Neural cell (in vitro differentiated cells): ENCODE measurements at regions not wholly inside any gene's neighbourhood (a gene's known extent, or its start where the extent isn't known, plus 50 kb on each side); places are given as distances from the start of the nearest gene placed in this dataset.
"Not testable (repeated sequence)": the region's sequence is repeated elsewhere in the genome, so short reads cannot be mapped to it uniquely, and the experiment has no call there.

ENCODE experiments used
- EP300 ChIP-seq: fragments of 450-650 bp; conservative IDR thresholded peaks from 2 replicates; pipeline ENCODE4 v1.6.1; 2014; ENCODE audit warnings: antibody characterized with exemption, mild to moderate bottlenecking, moderate library complexity; ENCODE audit not compliant: poor library complexity, severe bottlenecking
- EZH2 ChIP-seq: fragments of 200-600, 300-800 bp; shearing (Covaris generic), sonication (generic); IDR thresholded peaks from 2 replicates; pipeline ENCODE4 v1.6.1; 2014; ENCODE audit warnings: antibody characterized with exemption, low read length, borderline replicate concordance, mild to moderate bottlenecking; ENCODE audit not compliant: insufficient read depth, poor library complexity, severe bottlenecking
- POLR2AphosphoS5 ChIP-seq: IDR thresholded peaks from 2 replicates; pipeline ENCODE4 v1.6.1; 2012
- RAD21 ChIP-seq: fragments of 450-650 bp; conservative IDR thresholded peaks from 2 replicates; pipeline ENCODE4 v1.6.1; 2014; ENCODE audit warnings: antibody characterized with exemption, mild to moderate bottlenecking, moderate library complexity
- TAF1 ChIP-seq: IDR thresholded peaks from 2 replicates; pipeline ENCODE4 v1.6.1; 2012; ENCODE audit warnings: low read depth
- TF ChIP-seq, protein P1 (sequence below): fragments of 450-650 bp; IDR thresholded peaks from 2 replicates; pipeline ENCODE4 v1.5.1; 2014; ENCODE audit warnings: antibody characterized with exemption, mild to moderate bottlenecking, moderate library complexity; ENCODE audit not compliant: poor library complexity, severe bottlenecking

DNA sequence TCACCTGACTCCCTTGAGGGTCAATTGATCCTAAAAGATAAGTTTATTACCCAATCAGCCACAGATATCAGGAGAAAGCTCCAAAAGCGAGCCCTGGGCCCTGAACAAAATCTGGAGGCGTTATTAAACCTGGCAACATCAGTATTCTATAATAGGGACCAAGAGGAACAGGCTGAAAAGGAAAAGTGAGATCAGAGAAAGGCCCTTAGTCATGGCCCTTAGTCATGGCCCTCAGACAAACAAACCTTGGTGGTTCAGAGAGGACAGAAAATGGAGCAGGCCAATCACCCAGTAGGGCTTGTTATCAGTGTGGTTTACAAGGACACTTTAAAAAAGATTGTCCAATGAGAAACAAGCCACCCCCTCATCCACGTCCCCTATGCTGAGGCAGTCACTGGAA, 106.5 kb upstream of the PRDX6 start:
- TF ChIP-seq, protein P1, sequence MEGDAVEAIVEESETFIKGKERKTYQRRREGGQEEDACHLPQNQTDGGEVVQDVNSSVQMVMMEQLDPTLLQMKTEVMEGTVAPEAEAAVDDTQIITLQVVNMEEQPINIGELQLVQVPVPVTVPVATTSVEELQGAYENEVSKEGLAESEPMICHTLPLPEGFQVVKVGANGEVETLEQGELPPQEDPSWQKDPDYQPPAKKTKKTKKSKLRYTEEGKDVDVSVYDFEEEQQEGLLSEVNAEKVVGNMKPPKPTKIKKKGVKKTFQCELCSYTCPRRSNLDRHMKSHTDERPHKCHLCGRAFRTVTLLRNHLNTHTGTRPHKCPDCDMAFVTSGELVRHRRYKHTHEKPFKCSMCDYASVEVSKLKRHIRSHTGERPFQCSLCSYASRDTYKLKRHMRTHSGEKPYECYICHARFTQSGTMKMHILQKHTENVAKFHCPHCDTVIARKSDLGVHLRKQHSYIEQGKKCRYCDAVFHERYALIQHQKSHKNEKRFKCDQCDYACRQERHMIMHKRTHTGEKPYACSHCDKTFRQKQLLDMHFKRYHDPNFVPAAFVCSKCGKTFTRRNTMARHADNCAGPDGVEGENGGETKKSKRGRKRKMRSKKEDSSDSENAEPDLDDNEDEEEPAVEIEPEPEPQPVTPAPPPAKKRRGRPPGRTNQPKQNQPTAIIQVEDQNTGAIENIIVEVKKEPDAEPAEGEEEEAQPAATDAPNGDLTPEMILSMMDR = not testable (repeated sequence)
- TF ChIP-seq TAF1, EZH2, POLR2AphosphoS5, RAD21, EP300: not testable (repeated sequence)
